Natural killer cell (primary cell): ENCODE measurements at regions not wholly inside any gene's neighbourhood (a gene's known extent, or its start where the extent isn't known, plus 50 kb on each side); places are given as distances from the start of the nearest gene placed in this dataset.

Source experiments
- ATAC-seq, 3 donors: fragments of 150-1000 bp in 2 of 3; fragments of 200-7000 bp in 1 of 3; cut with Tn5 transposase; 1 replicate in 1 of 3; 2 replicates in 2 of 3; pipeline ENCODE4 v1.10.0; 2021; ENCODE audit warnings: mild to moderate bottlenecking in 2 of 3, moderate library complexity in 2 of 3
- DNase-seq, 2 donors: peaks; one replicate each; pipeline versions ENCODE4 v3.0.0 to v3.0.0-alpha.2; 2013 to 2021; ENCODE audit warnings: mixed read lengths in 1 of 2
- H3K27ac ChIP-seq: one replicate; pipeline ENCODE4 v1.5.1; 2013; ENCODE audit warnings: mild to moderate bottlenecking, low read length
- H3K27me3 ChIP-seq: one replicate; pipeline ENCODE4 v1.6.1; 2013; ENCODE audit warnings: low read length; ENCODE audit not compliant: control insufficient read depth, insufficient read depth
- H3K36me3 ChIP-seq: one replicate; pipeline ENCODE4 v1.6.1; 2013; ENCODE audit warnings: low read length; ENCODE audit not compliant: control insufficient read depth, insufficient read depth
- H3K4me1 ChIP-seq: one replicate; pipeline ENCODE4 v1.6.1; 2013; ENCODE audit warnings: low read length; ENCODE audit not compliant: control insufficient read depth, insufficient read depth
- H3K4me3 ChIP-seq: one replicate; pipeline ENCODE4 v1.5.1; 2013; ENCODE audit warnings: low read length
- H3K9me3 ChIP-seq: one replicate; pipeline ENCODE4 v1.6.1; 2013; ENCODE audit warnings: low read length; ENCODE audit not compliant: control insufficient read depth, insufficient read depth
- H3K27ac Mint-ChIP-seq, 2 donors: one replicate each; pipeline ENCODE4 v1.8.0; 2022; ENCODE audit warnings: mild to moderate bottlenecking in 2 of 2, mixed read lengths in 2 of 2, moderate library complexity in 1 of 2
- H3K27me3 Mint-ChIP-seq, 2 donors: one replicate each; pipeline ENCODE4 v1.8.0; 2022; ENCODE audit warnings: low read depth in 2 of 2, mixed read lengths in 2 of 2
- H3K36me3 Mint-ChIP-seq: one replicate; pipeline ENCODE4 v1.8.0; 2022; ENCODE audit warnings: mixed read lengths
- H3K4me1 Mint-ChIP-seq, 2 donors: one replicate each; pipeline ENCODE4 v1.8.0; 2022; ENCODE audit warnings: mixed read lengths in 2 of 2
- H3K4me3 Mint-ChIP-seq: one replicate; pipeline ENCODE4 v1.8.0; 2022; ENCODE audit warnings: mild to moderate bottlenecking, moderate library complexity, mixed read lengths
- H3K9me3 Mint-ChIP-seq, 2 donors: one replicate each; pipeline ENCODE4 v1.8.0; 2022; ENCODE audit warnings: mixed read lengths in 2 of 2
- WGBS: methylation state at CpG from one replicate; pipeline ENCODE4 v1.1.7; 2013; ENCODE audit warnings: missing lambda C conversion rate; ENCODE audit not compliant: insufficient coverage; 5-methylcytosine and 5-hydroxymethylcytosine counted together
- intact Hi-C: fragments of 100-400 bp; cut with micrococcal nuclease; formaldehyde crosslinking; loops from one replicate; pipeline ENCODE4 v1.14.2; 2022
- TF ChIP-seq, protein P1 (sequence below): fragments of 200-600 bp; IDR thresholded peaks from one replicate; pipeline ENCODE4 v1.8.0; 2022; ENCODE audit warnings: antibody characterized with exemption

DNA sequence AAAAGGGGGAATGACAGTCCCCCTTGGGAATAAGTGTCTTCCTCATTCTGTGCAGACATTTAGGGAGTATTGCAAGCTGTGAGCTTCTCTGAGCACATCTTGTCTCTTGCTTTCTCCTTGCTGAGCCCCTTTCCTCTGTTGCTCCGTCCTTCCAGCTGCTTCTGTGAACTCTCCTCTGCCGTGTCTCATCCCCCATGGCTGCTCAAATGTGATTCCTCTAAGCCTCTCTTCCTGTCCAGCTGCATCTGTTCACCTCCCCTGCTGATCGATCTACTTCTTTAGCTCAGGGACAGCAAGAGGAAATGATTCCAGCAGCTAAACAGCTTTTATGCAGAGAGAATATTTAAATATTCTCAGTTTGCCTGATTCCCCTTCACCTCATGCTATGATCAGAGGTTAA is 328.0 kb upstream of the DNAJC19 start:
- ATAC-seq (no peak), DNase-seq (no peak)
- no peaks in the 10 kb centered on the region for H3K36me3 ChIP-seq
- H3K4me3 ChIP-seq, result no peak overlapping the region
- H3K9me3 ChIP-seq, result no peaks in the 10 kb centered on the region
- H3K9me3 Mint-ChIP-seq, result peaks cover 13 to 18% of the 10 kb centered on the region in 2 donors
- no peaks in the 10 kb centered on the region for H3K4me1 Mint-ChIP-seq
- intact Hi-C loops, result no loop called here
- TF ChIP-seq, protein P1, sequence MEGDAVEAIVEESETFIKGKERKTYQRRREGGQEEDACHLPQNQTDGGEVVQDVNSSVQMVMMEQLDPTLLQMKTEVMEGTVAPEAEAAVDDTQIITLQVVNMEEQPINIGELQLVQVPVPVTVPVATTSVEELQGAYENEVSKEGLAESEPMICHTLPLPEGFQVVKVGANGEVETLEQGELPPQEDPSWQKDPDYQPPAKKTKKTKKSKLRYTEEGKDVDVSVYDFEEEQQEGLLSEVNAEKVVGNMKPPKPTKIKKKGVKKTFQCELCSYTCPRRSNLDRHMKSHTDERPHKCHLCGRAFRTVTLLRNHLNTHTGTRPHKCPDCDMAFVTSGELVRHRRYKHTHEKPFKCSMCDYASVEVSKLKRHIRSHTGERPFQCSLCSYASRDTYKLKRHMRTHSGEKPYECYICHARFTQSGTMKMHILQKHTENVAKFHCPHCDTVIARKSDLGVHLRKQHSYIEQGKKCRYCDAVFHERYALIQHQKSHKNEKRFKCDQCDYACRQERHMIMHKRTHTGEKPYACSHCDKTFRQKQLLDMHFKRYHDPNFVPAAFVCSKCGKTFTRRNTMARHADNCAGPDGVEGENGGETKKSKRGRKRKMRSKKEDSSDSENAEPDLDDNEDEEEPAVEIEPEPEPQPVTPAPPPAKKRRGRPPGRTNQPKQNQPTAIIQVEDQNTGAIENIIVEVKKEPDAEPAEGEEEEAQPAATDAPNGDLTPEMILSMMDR, result no peak
- H3K27me3 Mint-ChIP-seq, result no peaks in the 10 kb centered on the region
- H3K27ac ChIP-seq, result no peak overlapping the region
- H3K27me3 ChIP-seq, result no peaks in the 10 kb centered on the region
- no peak overlapping the region for H3K4me3 Mint-ChIP-seq
- H3K36me3 Mint-ChIP-seq, result no peaks in the 10 kb centered on the region
- WGBS, result 46% methylated on average over 3 of the region's 3 CpGs
- H3K27ac Mint-ChIP-seq, result no peak overlapping the region
- H3K4me1 ChIP-seq, result no peaks in the 10 kb centered on the region

DNA sequence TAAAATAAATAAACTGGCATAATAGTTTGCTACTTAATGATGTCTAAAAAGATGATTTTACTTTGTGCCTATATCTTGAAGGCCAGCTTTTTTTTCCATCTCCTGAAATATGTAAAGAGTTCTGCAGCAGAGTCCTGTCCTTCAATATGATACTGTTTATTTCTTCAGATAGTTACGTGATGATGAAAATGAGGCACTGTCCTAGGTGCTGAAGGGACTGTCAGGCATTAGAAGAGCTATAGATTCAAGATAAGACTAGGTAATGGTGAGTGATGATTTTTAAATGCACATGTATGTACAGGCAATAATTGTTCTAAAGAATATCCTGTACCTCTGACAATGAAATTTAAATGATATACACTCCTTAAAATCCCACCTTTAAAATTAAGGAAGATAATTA is 326.9 kb upstream of the DNAJC19 start:
- TF ChIP-seq, protein P1, result no peak

DNA sequence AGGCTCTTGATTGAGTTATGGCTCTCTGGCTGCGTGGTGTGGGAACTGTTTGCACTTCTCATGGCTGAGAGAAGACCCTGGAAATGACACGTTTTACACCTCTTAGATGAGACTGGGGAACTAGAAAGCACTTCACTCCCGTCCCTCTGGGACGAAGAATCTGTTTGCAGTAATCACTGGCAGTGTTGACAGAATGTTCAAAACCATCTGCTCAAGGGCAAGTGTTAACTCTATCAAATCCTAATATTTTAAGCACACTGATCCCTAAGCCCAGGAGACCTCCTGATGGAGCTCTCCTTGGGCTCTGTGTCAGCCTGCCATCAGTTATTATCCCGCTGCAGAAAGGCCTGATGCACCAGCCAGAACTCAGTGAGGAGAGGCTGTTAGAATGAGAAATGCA is 323.8 kb upstream of the DNAJC19 start:
- Mint-ChIP-seq H3K4me3 (no peak overlapping the region), H3K4me1 (no peaks in the 10 kb centered on the region), H3K27me3 (no peaks in the 10 kb centered on the region), H3K36me3 (no peaks in the 10 kb centered on the region), H3K9me3 (peaks cover 1 to 4% of the 10 kb centered on the region in 2 donors), H3K27ac (no peak overlapping the region)
- Histone ChIP-seq H3K27ac (no peak overlapping the region), H3K4me3 (no peak overlapping the region), H3K9me3 (no peaks in the 10 kb centered on the region), H3K27me3 (no peaks in the 10 kb centered on the region), H3K36me3 (no peaks in the 10 kb centered on the region), H3K4me1 (no peaks in the 10 kb centered on the region)
- ATAC-seq, result no peak
- intact Hi-C loops, result no loop called here
- WGBS, result 70% methylated on average over 5 of the region's 5 CpGs
- TF ChIP-seq, protein P1, result no peak
- DNase-seq, result no peak

More for the DNA sequence above, 326.9 kb upstream of the DNAJC19 start:
- no peaks in the 10 kb centered on the region for H3K36me3 Mint-ChIP-seq
- H3K4me1 Mint-ChIP-seq, result no peaks in the 10 kb centered on the region
- no peaks in the 10 kb centered on the region for H3K4me1 ChIP-seq
- intact Hi-C loops, result no loop called here
- no peaks in the 10 kb centered on the region for H3K27me3 ChIP-seq
- no peak for ATAC-seq
- no peaks in the 10 kb centered on the region for H3K36me3 ChIP-seq
- no peak for DNase-seq
- peaks cover 4 to 10% of the 10 kb centered on the region in 2 donors for H3K9me3 Mint-ChIP-seq
- H3K27ac ChIP-seq, result no peak overlapping the region
- H3K4me3 Mint-ChIP-seq, result no peak overlapping the region
- H3K9me3 ChIP-seq, result no peaks in the 10 kb centered on the region
- no peaks in the 10 kb centered on the region for H3K27me3 Mint-ChIP-seq
- H3K4me3 ChIP-seq, result no peak overlapping the region
- no peak overlapping the region for H3K27ac Mint-ChIP-seq
- WGBS, result 47% methylated on average over 1 of the region's 1 CpG

DNA sequence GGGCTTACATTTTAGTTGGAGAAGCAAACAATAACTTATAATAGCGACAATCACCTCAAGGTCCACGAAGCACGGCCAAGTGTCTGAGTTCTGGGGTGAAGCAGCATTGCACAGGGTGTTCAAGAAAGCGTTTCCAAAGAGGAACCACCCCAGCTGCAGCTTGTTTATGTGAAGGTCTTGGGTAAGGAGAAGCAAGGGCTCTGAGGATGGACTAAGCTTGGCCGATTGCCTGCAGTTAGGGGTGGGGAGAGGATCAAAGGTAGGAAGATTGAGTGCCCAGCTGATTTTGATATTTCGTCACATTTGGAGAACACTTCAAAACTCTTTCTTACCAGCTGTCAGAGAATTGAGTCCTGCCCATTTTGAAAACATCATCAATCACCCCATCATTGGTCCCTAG is 321.6 kb upstream of the DNAJC19 start:
- intact Hi-C loops, result no loop called here
- ATAC-seq, result no peak
- peaks cover 8% of the 10 kb centered on the region for H3K36me3 Mint-ChIP-seq
- H3K4me3 ChIP-seq, result no peak overlapping the region
- H3K27me3 Mint-ChIP-seq, result no peaks in the 10 kb centered on the region
- WGBS, result 40% methylated on average over 5 of the region's 6 CpGs
- no peaks in the 10 kb centered on the region for H3K4me1 ChIP-seq
- H3K4me3 Mint-ChIP-seq, result no peak overlapping the region
- no peaks in the 10 kb centered on the region for H3K9me3 ChIP-seq
- H3K4me1 Mint-ChIP-seq, result no peaks in the 10 kb centered on the region
- peaks cover 5 to 7% of the 10 kb centered on the region in 2 donors for H3K9me3 Mint-ChIP-seq
- H3K27ac ChIP-seq, result no peak overlapping the region
- H3K36me3 ChIP-seq, result no peaks in the 10 kb centered on the region
- DNase-seq, result no peak
- no peak overlapping the region for H3K27ac Mint-ChIP-seq
- no peaks in the 10 kb centered on the region for H3K27me3 ChIP-seq
- TF ChIP-seq, protein P1, result no peak
